HepG2 (cell line): ENCODE measurements at regions not wholly inside any gene's neighbourhood (a gene's known extent, or its start where the extent isn't known, plus 50 kb on each side); places are given as distances from the start of the nearest gene placed in this dataset.

Experiments used
- ATAC-seq: fragments of 200-7000 bp; cut with Tn5 transposase; 3 replicates; pipeline ENCODE4 v1.9.1; 2020; ENCODE audit warnings: mild to moderate bottlenecking, moderate library complexity
- BruUV-seq: library from RNA; stranded (reverse); fragments of 400-500 nt; replicated peaks from 2 replicates; lab custom pipeline; 2021; lab: Mats Ljungman, UMichigan
- CTCF ChIA-PET: fragments of 300-600 bp; formaldehyde crosslinking; extraction: SDS; loops from one replicate; lab custom pipeline; 2021; ENCODE audit warnings: low total read pairs, inconsistent platforms, low intra/inter-chr PET ratio; lab: Yijun Ruan, JAX
- POLR2A ChIA-PET: fragments of 350-600 bp; sonication (Branson Sonifier 250); formaldehyde crosslinking; loops from one replicate; lab custom pipeline; 2020; ENCODE audit warnings: antibody characterized with exemption, inconsistent platforms; lab: Yijun Ruan, JAX
- DNase-seq: peaks from one replicate; pipeline ENCODE4 v3.0.0-alpha.2; 2015; ENCODE audit warnings: low spot score
- FAIRE-seq: peaks from 3 replicates; lab custom pipeline; 2011; peaks lifted over from hg19 to GRCh38; lab: Jason Lieb, UNC
- H2AFZ ChIP-seq: one replicate; pipeline ENCODE4 v1.6.1; 2011; ENCODE audit warnings: low read length, inconsistent platforms
- H3K27ac ChIP-seq: fragments of 300-600 bp; 3 replicates; pipeline ENCODE4 v1.8.0; 2011; ENCODE audit warnings: mixed run types, mild to moderate bottlenecking, mixed read lengths, low read length, inconsistent platforms; ENCODE audit not compliant: insufficient read depth; ENCODE audit errors: extremely low read length
- H3K27me3 ChIP-seq, 2 experiments: fragments of 200-600 bp in 1 of 2; 2 replicates in 1 of 2; 3 replicates in 1 of 2; pipeline versions ENCODE4 v1.6.0 to v1.8.0; 2011; ENCODE audit warnings: low read length in 2 of 2, mild to moderate bottlenecking in 2 of 2, moderate library complexity in 2 of 2, inconsistent platforms in 1 of 2; ENCODE audit not compliant: insufficient read depth in 2 of 2, control insufficient read depth in 1 of 2
- H3K36me3 ChIP-seq, 2 experiments: fragments of 200-600 bp in 1 of 2; replicated peaks in 1 of 2; 2 replicates in 1 of 2; 3 replicates in 1 of 2; pipeline versions ENCODE4 v1.5.1 to v1.8.0; 2011; ENCODE audit warnings: low read length in 2 of 2, inconsistent platforms in 1 of 2; ENCODE audit not compliant: insufficient read depth in 2 of 2, control insufficient read depth in 1 of 2
- H3K4me1 ChIP-seq: 2 replicates; pipeline ENCODE4 v1.5.1; 2012; ENCODE audit warnings: low read length, inconsistent platforms; ENCODE audit not compliant: insufficient read depth
- H3K4me2 ChIP-seq: 2 replicates; pipeline ENCODE4 v1.6.0; 2011; ENCODE audit warnings: low read depth, low read length, inconsistent platforms
- H3K4me3 ChIP-seq, 3 experiments: fragments of 200-600 bp in 1 of 3; sonication (generic), shearing (Covaris generic) in 1 of 3; replicated peaks in 1 of 3; 2 replicates each; pipeline ENCODE4 v1.5.1; 2011 to 2016; ENCODE audit warnings: low read length in 3 of 3, inconsistent platforms in 2 of 3, low read depth in 2 of 3, mild to moderate bottlenecking in 2 of 3, control low read depth in 1 of 3, mixed read lengths in 1 of 3; ENCODE audit not compliant: insufficient read depth in 1 of 3
- H3K79me2 ChIP-seq: one replicate; pipeline ENCODE4 v1.6.1; 2011; ENCODE audit warnings: low read length, inconsistent platforms; ENCODE audit not compliant: insufficient read depth
- H3K9ac ChIP-seq: 2 replicates; pipeline ENCODE4 v1.6.0; 2011; ENCODE audit warnings: mild to moderate bottlenecking, low read depth, low read length, inconsistent platforms; ENCODE audit not compliant: insufficient read depth
- H3K9me3 ChIP-seq: 2 replicates; pipeline ENCODE4 v1.5.1; 2012; ENCODE audit warnings: mild to moderate bottlenecking, low read length
- H4K20me1 ChIP-seq: 2 replicates; pipeline ENCODE4 v1.6.0; 2011; ENCODE audit warnings: inconsistent platforms, mild to moderate bottlenecking, low read length, moderate library complexity; ENCODE audit not compliant: insufficient read depth
- HMG20B ChIP-seq: conservative IDR thresholded peaks from 2 replicates; pipeline ENCODE4 v1.6.1; 2016; ENCODE audit warnings: missing genetic modification reagents, missing compliant biosample characterization
- HNF4G ChIP-seq, 2 experiments: sonication (generic) in 1 of 2; formaldehyde crosslinking in 1 of 2; IDR thresholded peaks; 2 replicates each; pipeline versions ENCODE4 v1.4.0 to v1.6.1; 2011 to 2020; ENCODE audit warnings: borderline replicate concordance in 2 of 2, low read depth in 2 of 2, mild to moderate bottlenecking in 2 of 2, low read length in 1 of 2, missing genetic modification reagents in 1 of 2, moderate library complexity in 1 of 2
- ZBTB40 ChIP-seq, 2 experiments: fragments of 450-650 bp in 1 of 2; sonication (generic) in 1 of 2; formaldehyde crosslinking in 1 of 2; IDR thresholded peaks; 2 replicates each; pipeline versions ENCODE4 v1.6.1 to v1.8.0; 2016 to 2022; ENCODE audit warnings: antibody characterized with exemption in 1 of 2, mild to moderate bottlenecking in 1 of 2, missing genetic modification reagents in 1 of 2
- ZNF670 ChIP-seq: sonication (generic); formaldehyde crosslinking; IDR thresholded peaks from 2 replicates; pipeline ENCODE4 v1.8.0; 2022; ENCODE audit warnings: mild to moderate bottlenecking, missing genetic modification reagents, borderline replicate concordance
- WGBS: methylation state at CpG from one replicate; pipeline ENCODE4 v1.1.6; 2017; ENCODE audit warnings: low lambda C conversion rate; 5-methylcytosine and 5-hydroxymethylcytosine counted together
- in situ Hi-C: cut with HindIII; loops from 2 replicates; pipeline ENCODE4 v1.10.0; 2017; ENCODE audit warnings: low pct_unique_long_range_greater_than_20kb; ENCODE audit not compliant: extremely low pct_ligation_motif_present
- intact Hi-C: fragments of 100-400 bp; cut with micrococcal nuclease; formaldehyde crosslinking; loops from one replicate; pipeline ENCODE4 v1.10.0; 2022; ENCODE audit not compliant: unreplicated experiment

GRCh38 chr5:51181208-51181894 lies 201.9 kb upstream of the ISL1 start:
- no peak overlapping the region for H3K4me2 ChIP-seq
- TF ChIP-seq HMG20B: no peak
- TF ChIP-seq ZBTB40 (IDR thresholded peaks at IDR 0.05): no peak
- TF ChIP-seq ZBTB40 (CRISPR knock-in tag; IDR thresholded peaks at IDR 0.05): no peak
- TF ChIP-seq HNF4G (IDR thresholded peaks at IDR 0.05; ENCODE audit: borderline replicate concordance, low read depth, low read length): no peak
- TF ChIP-seq HNF4G (CRISPR knock-in tag; IDR thresholded peaks at IDR 0.05; ENCODE audit: borderline replicate concordance, low read depth): no peak
- no peak for TF ChIP-seq ZNF670
- H3K9ac ChIP-seq: no peak overlapping the region
- BruUV-seq: no TSS peak
- no peaks in the 10 kb centered on the region for H3K79me2 ChIP-seq
- DNase-seq (no peak), ATAC-seq (no peak), FAIRE-seq (no peak)
- intact Hi-C loops: no loop called here
- H3K9me3 ChIP-seq: no peaks in the 10 kb centered on the region
- H3K36me3 ChIP-seq: no peaks in the 10 kb centered on the region
- ChIA-PET CTCF (no interaction called here), POLR2A (no interaction called here)
- H3K27ac ChIP-seq: no peak overlapping the region
- no peaks in the 10 kb centered on the region for H3K27me3 ChIP-seq
- no peaks in the 10 kb centered on the region for H4K20me1 ChIP-seq
- H3K4me1 ChIP-seq: no peaks in the 10 kb centered on the region
- H2AFZ ChIP-seq: no peak overlapping the region
- no peak overlapping the region for H3K4me3 ChIP-seq
- 2% methylated on average over 3 of the region's 3 CpGs for WGBS
- in situ Hi-C loops: no loop called here
